Fibroblast of lung (primary cell): ENCODE measurements at regions not wholly inside any gene's neighbourhood (a gene's known extent, or its start where the extent isn't known, plus 50 kb on each side); places are given as distances from the start of the nearest gene placed in this dataset.

ENCODE experiments used
- EZH2 ChIP-seq: IDR thresholded peaks from 2 replicates; pipeline ENCODE4 v1.5.1; 2012; ENCODE audit warnings: low read length, control low read depth, mild to moderate bottlenecking; ENCODE audit errors: missing control alignments
- TF ChIP-seq, protein P1 (sequence below), 2 donors: IDR thresholded peaks in 1 of 2; conservative IDR thresholded peaks in 1 of 2; 1 replicate in 1 of 2; 2 replicates in 1 of 2; pipeline ENCODE4 v1.5.1; 2011 to 2012; ENCODE audit warnings: low read length in 2 of 2, control low read depth in 1 of 2, inconsistent platforms in 1 of 2, low read depth in 1 of 2, mild to moderate bottlenecking in 1 of 2

- TF ChIP-seq, protein P1, sequence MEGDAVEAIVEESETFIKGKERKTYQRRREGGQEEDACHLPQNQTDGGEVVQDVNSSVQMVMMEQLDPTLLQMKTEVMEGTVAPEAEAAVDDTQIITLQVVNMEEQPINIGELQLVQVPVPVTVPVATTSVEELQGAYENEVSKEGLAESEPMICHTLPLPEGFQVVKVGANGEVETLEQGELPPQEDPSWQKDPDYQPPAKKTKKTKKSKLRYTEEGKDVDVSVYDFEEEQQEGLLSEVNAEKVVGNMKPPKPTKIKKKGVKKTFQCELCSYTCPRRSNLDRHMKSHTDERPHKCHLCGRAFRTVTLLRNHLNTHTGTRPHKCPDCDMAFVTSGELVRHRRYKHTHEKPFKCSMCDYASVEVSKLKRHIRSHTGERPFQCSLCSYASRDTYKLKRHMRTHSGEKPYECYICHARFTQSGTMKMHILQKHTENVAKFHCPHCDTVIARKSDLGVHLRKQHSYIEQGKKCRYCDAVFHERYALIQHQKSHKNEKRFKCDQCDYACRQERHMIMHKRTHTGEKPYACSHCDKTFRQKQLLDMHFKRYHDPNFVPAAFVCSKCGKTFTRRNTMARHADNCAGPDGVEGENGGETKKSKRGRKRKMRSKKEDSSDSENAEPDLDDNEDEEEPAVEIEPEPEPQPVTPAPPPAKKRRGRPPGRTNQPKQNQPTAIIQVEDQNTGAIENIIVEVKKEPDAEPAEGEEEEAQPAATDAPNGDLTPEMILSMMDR (conservative IDR thresholded peaks at IDR 0.05 in 1 of 2, IDR thresholded peaks at IDR 0.05 in 1 of 2; ENCODE audit: low read depth in 1 of 2, low read length in 2 of 2): no peak
- no peak for TF ChIP-seq EZH2
These were observed 355.5 kb downstream of the EPHA4 start for GRCh38 chr2:221216636-221217035.
